HEK293 (cell line): ENCODE measurements at regions not wholly inside any gene's neighbourhood (a gene's known extent, or its start where the extent isn't known, plus 50 kb on each side); places are given as distances from the start of the nearest gene placed in this dataset.

Experiments
- CTCF ChIA-PET: fragments of 350-600 bp; formaldehyde crosslinking; extraction: SDS; loops from one replicate; lab custom pipeline; 2021; ENCODE audit warnings: antibody characterized with exemption; lab: Yijun Ruan, JAX
- POLR2A ChIA-PET: fragments of 300-600 bp; formaldehyde crosslinking; extraction: SDS; loops from one replicate; lab custom pipeline; 2020; ENCODE audit warnings: antibody characterized with exemption, inconsistent platforms; lab: Yijun Ruan, JAX
- H3K27ac ChIP-seq: fragments of 200-500 bp; sonication (Bioruptor generic); 2 replicates; pipeline ENCODE4 v1.5.1; 2014; ENCODE audit warnings: low read depth, low read length, control low read depth, inconsistent platforms; ENCODE audit errors: extremely low read depth
- H3K36me3 ChIP-seq, 2 experiments: fragments of 200-500 bp in 1 of 2; sonication (Bioruptor generic) in 1 of 2; 1 replicate in 1 of 2; 2 replicates in 1 of 2; pipeline ENCODE4 v1.5.1; 2014 to 2017; ENCODE audit warnings: inconsistent platforms in 2 of 2, low read length in 2 of 2; ENCODE audit not compliant: control insufficient read depth in 2 of 2, insufficient read depth in 1 of 2
- H3K4me1 ChIP-seq: fragments of 200-500 bp; sonication (Bioruptor generic); 2 replicates; pipeline ENCODE4 v1.5.1; 2014; ENCODE audit warnings: mild to moderate bottlenecking, low read length, inconsistent platforms; ENCODE audit not compliant: control insufficient read depth, insufficient read depth
- H3K4me3 ChIP-seq: 2 replicates; pipeline ENCODE4 v1.5.1; 2011; ENCODE audit warnings: low read depth, mild to moderate bottlenecking, control low read depth, low read length, moderate library complexity
- H3K9me3 ChIP-seq: fragments of 200-500 bp; sonication (Bioruptor generic); 2 replicates; pipeline ENCODE4 v1.5.1; 2014; ENCODE audit warnings: low read depth, low read length, inconsistent platforms; ENCODE audit not compliant: control insufficient read depth, insufficient read depth
- GLI2 ChIP-seq: fragments of 450-650 bp; formaldehyde crosslinking; IDR thresholded peaks from 2 replicates; pipeline ENCODE4; 2017; ENCODE audit warnings: missing biosample characterization, missing genetic modification characterization, low read depth, borderline replicate concordance
- IKZF3 ChIP-seq: fragments of 450-650 bp; IDR thresholded peaks from 2 replicates; pipeline ENCODE4 v1.5.0; 2018; ENCODE audit warnings: missing biosample characterization, mild to moderate bottlenecking, missing genetic modification characterization, moderate library complexity
- KLF16 ChIP-seq: fragments of 450-650 bp; formaldehyde crosslinking; IDR thresholded peaks from 2 replicates; pipeline ENCODE4 v1.5.1; 2017; ENCODE audit warnings: missing biosample characterization, missing genetic modification characterization
- SP7 ChIP-seq: fragments of 450-650 bp; formaldehyde crosslinking; IDR thresholded peaks from 2 replicates; pipeline ENCODE4 v1.5.1; 2016; ENCODE audit warnings: missing biosample characterization, missing genetic modification characterization
- YY1 ChIP-seq: fragments of 450-650 bp; formaldehyde crosslinking; IDR thresholded peaks from 2 replicates; pipeline ENCODE4 v1.5.1; 2018; ENCODE audit warnings: missing biosample characterization, missing genetic modification characterization
- ZBTB1 ChIP-seq: fragments of 450-650 bp; formaldehyde crosslinking; IDR thresholded peaks from 2 replicates; pipeline ENCODE4 v1.5.1; 2016; ENCODE audit warnings: missing biosample characterization, missing genetic modification characterization
- ZBTB11 ChIP-seq: fragments of 450-650 bp; formaldehyde crosslinking; conservative IDR thresholded peaks from 2 replicates; pipeline ENCODE4 v1.5.1; 2016; ENCODE audit warnings: low read depth, missing biosample characterization, missing genetic modification characterization
- ZBTB8A ChIP-seq: fragments of 450-650 bp; formaldehyde crosslinking; IDR thresholded peaks from 2 replicates; pipeline ENCODE4 v1.5.1; 2016; ENCODE audit warnings: missing biosample characterization, missing genetic modification characterization
- ZNF132 ChIP-seq: fragments of 450-650 bp; formaldehyde crosslinking; IDR thresholded peaks from 2 replicates; pipeline ENCODE4 v1.5.1; 2017; ENCODE audit warnings: missing biosample characterization, missing genetic modification characterization, borderline replicate concordance
- ZNF140 ChIP-seq: fragments of 450-650 bp; formaldehyde crosslinking; IDR thresholded peaks from 2 replicates; pipeline ENCODE4 v1.5.1; 2016; ENCODE audit warnings: missing biosample characterization, missing genetic modification characterization
- ZNF157 ChIP-seq: fragments of 450-650 bp; formaldehyde crosslinking; IDR thresholded peaks from 2 replicates; pipeline ENCODE4 v1.5.1; 2016; ENCODE audit warnings: missing biosample characterization, missing genetic modification characterization
- ZNF18 ChIP-seq: fragments of 450-650 bp; formaldehyde crosslinking; IDR thresholded peaks from 2 replicates; pipeline ENCODE4 v1.5.1; 2016; ENCODE audit warnings: missing biosample characterization, missing genetic modification characterization
- ZNF335 ChIP-seq: fragments of 450-650 bp; formaldehyde crosslinking; conservative IDR thresholded peaks from 2 replicates; pipeline ENCODE4 v1.5.1; 2016; ENCODE audit warnings: missing biosample characterization, missing genetic modification characterization
- ZNF404 ChIP-seq: fragments of 450-650 bp; formaldehyde crosslinking; IDR thresholded peaks from 2 replicates; pipeline ENCODE4 v1.5.1; 2017; ENCODE audit warnings: missing biosample characterization, missing genetic modification characterization
- ZNF558 ChIP-seq: fragments of 450-650 bp; formaldehyde crosslinking; IDR thresholded peaks from 2 replicates; pipeline ENCODE4 v1.5.1; 2016; ENCODE audit warnings: missing biosample characterization, missing genetic modification characterization
- ZNF629 ChIP-seq: fragments of 450-650 bp; formaldehyde crosslinking; IDR thresholded peaks from 2 replicates; pipeline ENCODE4 v1.5.1; 2017; ENCODE audit warnings: missing biosample characterization, missing genetic modification characterization
- ZNF645 ChIP-seq: fragments of 450-650 bp; formaldehyde crosslinking; IDR thresholded peaks from 2 replicates; pipeline ENCODE4; 2016; ENCODE audit warnings: missing biosample characterization, missing genetic modification characterization
- ZNF660 ChIP-seq: fragments of 450-650 bp; IDR thresholded peaks from 2 replicates; pipeline ENCODE4 v1.5.1; 2018; ENCODE audit warnings: missing biosample characterization, mild to moderate bottlenecking, missing genetic modification characterization
- TF ChIP-seq, protein P1 (sequence below): fragments of 450-650 bp; formaldehyde crosslinking; IDR thresholded peaks from 2 replicates; pipeline ENCODE4 v1.5.1; 2016; ENCODE audit warnings: missing biosample characterization, missing genetic modification characterization
- TF ChIP-seq, protein P2 (sequence below): fragments of 450-650 bp; formaldehyde crosslinking; IDR thresholded peaks from 2 replicates; pipeline ENCODE4 v1.5.1; 2016; ENCODE audit warnings: missing biosample characterization, missing genetic modification characterization

DNA sequence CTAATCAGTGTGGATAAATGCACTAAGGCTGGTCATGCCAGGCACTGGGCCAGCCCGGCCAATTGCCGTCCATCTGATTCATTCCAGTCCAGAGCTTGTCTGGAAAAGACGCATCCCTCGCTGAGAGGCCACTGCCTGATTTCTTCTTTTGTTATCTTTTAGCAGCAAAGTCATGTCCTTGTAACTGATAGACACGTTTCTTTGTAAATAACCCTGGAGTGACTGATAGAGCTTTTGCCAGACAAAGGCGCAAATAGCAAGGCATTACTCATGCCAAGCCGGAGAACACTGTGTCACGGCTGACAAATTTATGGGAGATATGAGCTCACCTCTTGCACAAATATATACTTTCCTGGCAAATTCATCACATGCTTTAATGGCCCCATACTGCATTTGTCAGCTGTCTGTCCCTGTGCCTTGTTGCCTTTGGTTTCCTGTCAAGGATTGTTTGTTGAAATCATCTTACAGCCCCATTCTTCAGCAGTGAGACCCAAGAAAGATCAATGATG is 164.4 kb downstream of the ETAA1 start (continued):
- TF ChIP-seq ZNF629 (tag by site-specific recombination): peak; percentile 94
- TF ChIP-seq ZNF157: no peak
- TF ChIP-seq SP7 (tag by site-specific recombination): peak; percentile 93
- TF ChIP-seq GLI2: peak; percentile 42; the same call in 1 of the 2 replicates
- TF ChIP-seq KLF16 (tag by site-specific recombination): peak; percentile 66; the same call in 1 of the 2 replicates
- 0 out of 2 replicates have a peak, but pooled peaks have one; percentile 52 for TF ChIP-seq ZNF660 (tag by site-specific recombination)
- TF ChIP-seq, protein P1, sequence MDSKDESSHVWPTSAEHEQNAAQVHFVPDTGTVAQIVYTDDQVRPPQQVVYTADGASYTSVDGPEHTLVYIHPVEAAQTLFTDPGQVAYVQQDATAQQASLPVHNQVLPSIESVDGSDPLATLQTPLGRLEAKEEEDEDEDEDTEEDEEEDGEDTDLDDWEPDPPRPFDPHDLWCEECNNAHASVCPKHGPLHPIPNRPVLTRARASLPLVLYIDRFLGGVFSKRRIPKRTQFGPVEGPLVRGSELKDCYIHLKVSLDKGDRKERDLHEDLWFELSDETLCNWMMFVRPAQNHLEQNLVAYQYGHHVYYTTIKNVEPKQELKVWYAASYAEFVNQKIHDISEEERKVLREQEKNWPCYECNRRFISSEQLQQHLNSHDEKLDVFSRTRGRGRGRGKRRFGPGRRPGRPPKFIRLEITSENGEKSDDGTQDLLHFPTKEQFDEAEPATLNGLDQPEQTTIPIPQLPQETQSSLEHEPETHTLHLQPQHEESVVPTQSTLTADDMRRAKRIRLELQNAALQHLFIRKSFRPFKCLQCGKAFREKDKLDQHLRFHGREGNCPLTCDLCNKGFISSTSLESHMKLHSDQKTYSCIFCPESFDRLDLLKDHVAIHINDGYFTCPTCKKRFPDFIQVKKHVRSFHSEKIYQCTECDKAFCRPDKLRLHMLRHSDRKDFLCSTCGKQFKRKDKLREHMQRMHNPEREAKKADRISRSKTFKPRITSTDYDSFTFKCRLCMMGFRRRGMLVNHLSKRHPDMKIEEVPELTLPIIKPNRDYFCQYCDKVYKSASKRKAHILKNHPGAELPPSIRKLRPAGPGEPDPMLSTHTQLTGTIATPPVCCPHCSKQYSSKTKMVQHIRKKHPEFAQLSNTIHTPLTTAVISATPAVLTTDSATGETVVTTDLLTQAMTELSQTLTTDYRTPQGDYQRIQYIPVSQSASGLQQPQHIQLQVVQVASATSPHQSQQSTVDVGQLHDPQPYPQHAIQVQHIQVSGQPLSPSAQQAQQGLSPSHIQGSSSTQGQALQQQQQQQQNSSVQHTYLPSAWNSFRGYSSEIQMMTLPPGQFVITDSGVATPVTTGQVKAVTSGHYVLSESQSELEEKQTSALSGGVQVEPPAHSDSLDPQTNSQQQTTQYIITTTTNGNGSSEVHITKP (tag by site-specific recombination): peak; percentile 15; the same call in 1 of the 2 replicates
- peak; percentile 91 for TF ChIP-seq ZNF335 (tag by site-specific recombination)
- peak; percentile 16; the same call in 1 of the 2 replicates for TF ChIP-seq ZNF558 (tag by site-specific recombination)

DNA sequence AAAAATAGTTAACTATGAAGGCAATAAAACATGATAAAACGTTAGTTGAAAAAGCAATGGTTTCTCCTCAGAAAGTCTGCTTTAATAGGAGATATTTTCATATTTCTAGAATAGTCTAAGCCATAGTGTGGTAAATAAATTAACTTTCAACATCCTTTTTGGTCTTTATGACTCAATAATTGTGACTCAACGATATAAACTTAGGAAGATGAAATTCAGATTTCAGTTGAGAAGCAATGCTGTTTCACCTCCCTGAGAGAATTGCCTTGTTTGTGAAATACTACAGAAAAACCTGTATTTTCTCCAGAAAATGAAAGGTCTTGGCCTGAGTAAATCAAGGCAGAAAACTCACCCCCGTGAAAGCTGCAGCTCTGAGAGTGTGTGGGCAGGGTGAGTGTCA is 166.9 kb downstream of the ETAA1 start:
- TF ChIP-seq ZNF18 (tag by site-specific recombination) (no peak), SP7 (tag by site-specific recombination) (no peak), ZNF132 (tag by site-specific recombination) (no peak), ZBTB11 (no peak), IKZF3 (no peak), ZNF645 (no peak), ZNF140 (tag by site-specific recombination) (no peak), ZNF404 (tag by site-specific recombination) (no peak), ZBTB8A (tag by site-specific recombination) (no peak), ZBTB1 (no peak), YY1 (tag by site-specific recombination) (no peak)
- TF ChIP-seq, protein P2, sequence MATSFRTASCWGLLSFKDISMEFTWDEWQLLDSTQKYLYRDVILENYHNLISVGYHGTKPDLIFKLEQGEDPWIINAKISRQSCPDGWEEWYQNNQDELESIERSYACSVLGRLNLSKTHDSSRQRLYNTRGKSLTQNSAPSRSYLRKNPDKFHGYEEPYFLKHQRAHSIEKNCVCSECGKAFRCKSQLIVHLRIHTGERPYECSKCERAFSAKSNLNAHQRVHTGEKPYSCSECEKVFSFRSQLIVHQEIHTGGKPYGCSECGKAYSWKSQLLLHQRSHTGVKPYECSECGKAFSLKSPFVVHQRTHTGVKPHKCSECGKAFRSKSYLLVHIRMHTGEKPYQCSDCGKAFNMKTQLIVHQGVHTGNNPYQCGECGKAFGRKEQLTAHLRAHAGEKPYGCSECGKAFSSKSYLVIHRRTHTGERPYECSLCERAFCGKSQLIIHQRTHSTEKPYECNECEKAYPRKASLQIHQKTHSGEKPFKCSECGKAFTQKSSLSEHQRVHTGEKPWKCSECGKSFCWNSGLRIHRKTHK (tag by site-specific recombination): no peak
- H3K4me1 ChIP-seq: peaks cover 13% of the 10 kb centered on the region
- ChIA-PET POLR2A (no interaction called here), CTCF (interaction anchor here (0.9 kb wide), 1 partner anchor 13 kb away, joined by 3 read pairs; no protein-coding TSS in a partner anchor)
- H3K4me3 ChIP-seq: no peak overlapping the region
- H3K9me3 ChIP-seq: no peaks in the 10 kb centered on the region
- H3K27ac ChIP-seq: no peak overlapping the region
- no peaks in the 10 kb centered on the region for H3K36me3 ChIP-seq
